CD4-positive, CD25-positive, alpha-beta regulatory T cell (primary cell): ENCODE measurements at regions not wholly inside any gene's neighbourhood (a gene's known extent, or its start where the extent isn't known, plus 50 kb on each side); places are given as distances from the start of the nearest gene placed in this dataset.

Experiments
- ATAC-seq, 2 donors: fragments of 150-1000 bp; cut with Tn5 transposase; one replicate each; pipeline ENCODE4 v1.10.0; 2021; ENCODE audit warnings: low read depth in 2 of 2, moderate number of reproducible peaks in 2 of 2, moderate library complexity in 1 of 2
- DNase-seq, 3 donors: peaks; one replicate each; pipeline versions ENCODE4 v3.0.0 to v3.0.0-alpha.2; 2012 to 2022; ENCODE audit warnings: mixed read lengths in 1 of 3
- H3K27ac ChIP-seq: one replicate; pipeline ENCODE4 v1.7.0; 2013; ENCODE audit warnings: mild to moderate bottlenecking, low read length; ENCODE audit not compliant: insufficient read depth, poor library complexity, severe bottlenecking
- H3K27me3 ChIP-seq: one replicate; pipeline ENCODE4 v1.7.0; 2013; ENCODE audit warnings: low read length; ENCODE audit not compliant: control insufficient read depth, insufficient read depth
- H3K36me3 ChIP-seq: one replicate; pipeline ENCODE4 v1.7.0; 2013; ENCODE audit warnings: mild to moderate bottlenecking, low read length, moderate library complexity; ENCODE audit not compliant: control insufficient read depth, insufficient read depth
- H3K4me1 ChIP-seq: 2 replicates; pipeline ENCODE4 v1.7.0; 2013; ENCODE audit warnings: mild to moderate bottlenecking, low read length; ENCODE audit not compliant: insufficient read depth, control insufficient read depth, poor library complexity, severe bottlenecking
- H3K4me3 ChIP-seq: one replicate; pipeline ENCODE4 v1.7.0; 2013; ENCODE audit warnings: low read depth, mild to moderate bottlenecking, low read length, moderate library complexity
- H3K9me3 ChIP-seq, 2 experiments: 1 replicate in 1 of 2; 2 replicates in 1 of 2; pipeline ENCODE4 v1.7.0; 2013; ENCODE audit warnings: low read length in 2 of 2, mild to moderate bottlenecking in 1 of 2, moderate library complexity in 1 of 2; ENCODE audit not compliant: control insufficient read depth in 2 of 2
- H3K27ac Mint-ChIP-seq, 3 donors: one replicate each; pipeline ENCODE4 v1.8.0; 2020 to 2022; ENCODE audit warnings: mild to moderate bottlenecking in 3 of 3, mixed read lengths in 3 of 3, moderate library complexity in 2 of 3
- H3K27me3 Mint-ChIP-seq: one replicate; pipeline ENCODE4 v1.8.0; 2022; ENCODE audit warnings: mild to moderate bottlenecking, mixed read lengths
- H3K36me3 Mint-ChIP-seq: one replicate; pipeline ENCODE4 v1.8.0; 2020; ENCODE audit warnings: mixed read lengths
- H3K4me1 Mint-ChIP-seq, 4 donors: one replicate each; pipeline ENCODE4 v1.8.0; 2020 to 2022; ENCODE audit warnings: mixed read lengths in 4 of 4, mild to moderate bottlenecking in 1 of 4
- H3K4me3 Mint-ChIP-seq, 4 donors: one replicate each; pipeline ENCODE4 v1.8.0; 2020 to 2022; ENCODE audit warnings: mild to moderate bottlenecking in 4 of 4, mixed read lengths in 4 of 4, moderate library complexity in 3 of 4
- H3K9me3 Mint-ChIP-seq, 7 donors: one replicate each; pipeline ENCODE4 v1.8.0; 2020 to 2022; ENCODE audit warnings: mixed read lengths in 7 of 7, mild to moderate bottlenecking in 3 of 7, moderate library complexity in 2 of 7

- H3K36me3 ChIP-seq: no peaks in the 10 kb centered on the region
- H3K4me3 Mint-ChIP-seq: no peak overlapping the region
- peaks cover 0 to 19% (median 2%) of the 10 kb centered on the region in 7 donors for H3K9me3 Mint-ChIP-seq
- H3K27ac Mint-ChIP-seq: no peak overlapping the region
- H3K9me3 ChIP-seq: peaks cover 0 to 2% of the 10 kb centered on the region in 2 experiments
- ATAC-seq (no peak), DNase-seq (no peak)
- no peaks in the 10 kb centered on the region for H3K36me3 Mint-ChIP-seq
- no peaks in the 10 kb centered on the region for H3K27me3 Mint-ChIP-seq
- no peaks in the 10 kb centered on the region for H3K4me1 Mint-ChIP-seq
- H3K27ac ChIP-seq: no peak overlapping the region
- no peak overlapping the region for H3K4me3 ChIP-seq
- no peaks in the 10 kb centered on the region for H3K27me3 ChIP-seq
- H3K4me1 ChIP-seq: no peaks in the 10 kb centered on the region
Observed at GRCh38 chr3:76897076-76897475, 142.8 kb upstream of the ROBO2 start.

DNA sequence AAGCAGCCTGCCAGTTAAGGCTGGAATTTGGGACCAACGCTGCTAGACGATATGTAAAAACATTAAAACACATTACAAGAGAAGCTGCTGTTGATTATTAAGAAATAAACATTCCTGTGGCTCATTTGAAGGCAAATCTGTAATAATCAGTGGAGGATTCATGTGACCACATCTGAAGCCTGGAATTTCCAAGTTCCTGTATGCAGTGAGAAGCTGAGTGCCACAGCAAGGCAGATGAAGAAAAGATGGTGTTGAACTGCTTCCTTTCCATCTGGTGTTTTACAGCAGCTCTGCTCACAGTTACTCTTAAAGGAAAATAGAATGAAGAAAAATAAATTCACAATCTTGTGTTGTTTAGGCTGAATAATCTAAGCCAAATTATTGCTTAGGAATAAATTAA is 139.3 kb upstream of the ROBO2 start:
- no peaks in the 10 kb centered on the region for H3K4me1 ChIP-seq
- no peaks in the 10 kb centered on the region for H3K27me3 ChIP-seq
- ATAC-seq (no peak), DNase-seq (no peak)
- no peaks in the 10 kb centered on the region for H3K36me3 ChIP-seq
- Mint-ChIP-seq H3K4me1 (no peaks in the 10 kb centered on the region), H3K27me3 (no peaks in the 10 kb centered on the region), H3K36me3 (no peaks in the 10 kb centered on the region), H3K9me3 (peaks cover 0 to 23% (median 4%) of the 10 kb centered on the region in 7 donors), H3K27ac (no peak overlapping the region), H3K4me3 (no peak overlapping the region)
- H3K27ac ChIP-seq: no peak overlapping the region
- no peaks in the 10 kb centered on the region for H3K9me3 ChIP-seq
- no peak overlapping the region for H3K4me3 ChIP-seq

- no peak for ATAC-seq
Observed at GRCh38 chr3:76908156-76908555, 131.7 kb upstream of the ROBO2 start.

GRCh38 chr3:76912841-76913383 is 127.0 kb upstream of the ROBO2 start:
- Histone ChIP-seq H3K4me1 (no peaks in the 10 kb centered on the region), H3K9me3 (peaks cover 3 to 5% of the 10 kb centered on the region in 2 experiments), H3K36me3 (no peaks in the 10 kb centered on the region), H3K27ac (no peak overlapping the region), H3K27me3 (no peaks in the 10 kb centered on the region), H3K4me3 (no peak overlapping the region)
- Mint-ChIP-seq H3K27me3 (no peaks in the 10 kb centered on the region), H3K36me3 (no peaks in the 10 kb centered on the region), H3K4me1 (no peaks in the 10 kb centered on the region), H3K4me3 (no peak overlapping the region), H3K27ac (no peak overlapping the region), H3K9me3 (peaks cover 0 to 19% (median 4%) of the 10 kb centered on the region in 7 donors)
- DNase-seq (no peak), ATAC-seq (no peak)

More at GRCh38 chr3:76908156-76908555, 131.7 kb upstream of the ROBO2 start:
- Mint-ChIP-seq H3K4me1 (no peaks in the 10 kb centered on the region), H3K9me3 (peaks cover 0 to 29% (median 7%) of the 10 kb centered on the region in 7 donors), H3K36me3 (no peaks in the 10 kb centered on the region), H3K27me3 (no peaks in the 10 kb centered on the region), H3K4me3 (no peak overlapping the region), H3K27ac (no peak overlapping the region)
- Histone ChIP-seq H3K9me3 (peaks cover 0 to 3% of the 10 kb centered on the region in 2 experiments), H3K4me3 (no peak overlapping the region), H3K27ac (no peak overlapping the region), H3K27me3 (no peaks in the 10 kb centered on the region), H3K4me1 (no peaks in the 10 kb centered on the region), H3K36me3 (no peaks in the 10 kb centered on the region)
- DNase-seq: no peak

- DNase-seq: no peak
Observed at GRCh38 chr3:76917436-76917835, 122.5 kb upstream of the ROBO2 start.

DNA sequence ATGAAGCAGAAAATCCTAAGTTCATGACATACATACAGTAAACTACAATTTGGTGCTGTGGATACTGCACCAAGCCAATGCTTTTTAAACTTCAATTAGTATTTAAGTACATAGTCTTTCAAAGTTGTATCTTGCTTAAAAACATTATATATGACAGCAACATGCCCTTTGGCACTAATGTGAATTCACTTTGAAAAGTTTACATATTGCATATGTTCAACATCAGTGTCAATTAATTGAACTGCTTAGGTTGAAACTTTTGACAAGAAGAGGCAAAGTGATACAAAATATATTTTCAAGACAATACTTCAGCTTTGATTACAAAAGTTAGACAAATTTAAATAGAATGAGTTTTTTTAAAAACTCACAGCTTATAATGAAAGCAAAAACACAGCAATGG is 119.4 kb upstream of the ROBO2 start:
- Histone ChIP-seq H3K4me1 (no peaks in the 10 kb centered on the region), H3K27me3 (no peaks in the 10 kb centered on the region), H3K27ac (no peak overlapping the region), H3K4me3 (no peak overlapping the region), H3K36me3 (no peaks in the 10 kb centered on the region), H3K9me3 (peaks cover 0 to 28% of the 10 kb centered on the region in 2 experiments)
- H3K27me3 Mint-ChIP-seq: no peaks in the 10 kb centered on the region
- H3K4me1 Mint-ChIP-seq: no peaks in the 10 kb centered on the region
- no peak for DNase-seq
- H3K27ac Mint-ChIP-seq: no peak overlapping the region
- no peak for ATAC-seq
- H3K36me3 Mint-ChIP-seq: no peaks in the 10 kb centered on the region
- no peak overlapping the region for H3K4me3 Mint-ChIP-seq
- peaks cover 0 to 15% (median 3%) of the 10 kb centered on the region in 7 donors for H3K9me3 Mint-ChIP-seq

More at GRCh38 chr3:76917436-76917835, 122.5 kb upstream of the ROBO2 start:
- H3K4me3 ChIP-seq: no peak overlapping the region
- no peaks in the 10 kb centered on the region for H3K4me1 Mint-ChIP-seq
- H3K9me3 ChIP-seq: peaks cover 0 to 15% of the 10 kb centered on the region in 2 experiments
- no peaks in the 10 kb centered on the region for H3K36me3 Mint-ChIP-seq
- H3K4me1 ChIP-seq: no peaks in the 10 kb centered on the region
- H3K27ac ChIP-seq: no peak overlapping the region
- no peaks in the 10 kb centered on the region for H3K27me3 Mint-ChIP-seq
- no peaks in the 10 kb centered on the region for H3K27me3 ChIP-seq
- H3K4me3 Mint-ChIP-seq: no peak overlapping the region
- ATAC-seq: no peak
- H3K9me3 Mint-ChIP-seq: peaks cover 0 to 11% (median 5%) of the 10 kb centered on the region in 7 donors
- no peak overlapping the region for H3K27ac Mint-ChIP-seq
- H3K36me3 ChIP-seq: no peaks in the 10 kb centered on the region

DNA sequence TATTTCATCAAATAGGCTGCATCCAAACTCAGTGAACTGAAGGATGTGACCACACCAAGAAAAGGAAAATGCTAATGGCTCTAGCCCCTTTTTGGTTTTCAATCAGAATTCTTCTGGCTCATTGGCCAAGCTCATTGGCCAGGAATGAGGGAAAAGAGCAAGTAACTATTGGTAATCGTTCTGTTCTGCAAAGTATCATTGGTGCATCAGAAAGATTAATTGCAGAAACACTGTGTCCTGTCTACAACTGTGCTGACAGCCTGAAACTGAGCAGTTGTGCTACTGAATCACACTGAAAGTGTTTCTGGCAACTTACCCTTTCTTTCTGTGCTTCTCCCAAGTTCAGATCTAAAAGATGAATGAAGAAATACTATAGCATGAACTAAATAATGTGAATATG is 116.4 kb upstream of the ROBO2 start:
- DNase-seq: no peak
- Histone ChIP-seq H3K27me3 (no peaks in the 10 kb centered on the region), H3K27ac (no peak overlapping the region), H3K4me3 (no peak overlapping the region), H3K9me3 (peaks cover 0 to 22% of the 10 kb centered on the region in 2 experiments), H3K36me3 (no peaks in the 10 kb centered on the region), H3K4me1 (no peaks in the 10 kb centered on the region)
- Mint-ChIP-seq H3K9me3 (peaks cover 3 to 16% (median 4%) of the 10 kb centered on the region in 7 donors), H3K27me3 (no peaks in the 10 kb centered on the region), H3K27ac (no peak overlapping the region), H3K4me1 (no peaks in the 10 kb centered on the region), H3K36me3 (no peaks in the 10 kb centered on the region), H3K4me3 (no peak overlapping the region)
- no peak for ATAC-seq

DNA sequence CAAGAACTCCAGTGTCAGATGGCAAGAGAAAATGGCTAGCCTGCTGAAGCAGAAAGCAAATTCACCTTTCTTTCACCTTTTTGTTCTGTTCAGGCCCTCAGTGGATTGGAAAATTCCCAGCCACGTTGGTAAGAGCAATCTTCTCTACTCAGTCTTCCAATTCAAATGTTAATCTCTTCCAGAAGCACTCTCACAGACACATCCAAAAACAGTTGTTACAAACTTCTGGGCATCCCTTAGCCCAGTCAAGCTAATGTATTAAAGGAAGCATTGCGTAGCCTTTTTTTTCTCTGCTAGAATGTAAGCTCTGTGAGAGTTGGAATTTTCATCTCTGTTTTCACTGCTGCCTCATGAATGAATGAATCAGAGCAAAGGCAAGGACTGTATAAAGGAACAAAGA is 109.2 kb upstream of the ROBO2 start:
- Histone ChIP-seq H3K4me1 (no peaks in the 10 kb centered on the region), H3K9me3 (no peaks in the 10 kb centered on the region), H3K36me3 (no peaks in the 10 kb centered on the region), H3K27ac (no peak overlapping the region), H3K27me3 (no peaks in the 10 kb centered on the region), H3K4me3 (no peak overlapping the region)
- DNase-seq (no peak), ATAC-seq (no peak)
- Mint-ChIP-seq H3K36me3 (no peaks in the 10 kb centered on the region), H3K27me3 (no peaks in the 10 kb centered on the region), H3K4me1 (no peaks in the 10 kb centered on the region), H3K9me3 (peaks cover 2 to 23% (median 6%) of the 10 kb centered on the region in 7 donors), H3K27ac (no peak overlapping the region), H3K4me3 (no peak overlapping the region)
